CD14-positive monocyte (primary cell): ENCODE measurements at regions not wholly inside any gene's neighbourhood (a gene's known extent, or its start where the extent isn't known, plus 50 kb on each side); places are given as distances from the start of the nearest gene placed in this dataset.

ENCODE experiments used
- DNase-seq, 3 donors: peaks; one replicate each; pipeline ENCODE4 v3.0.0-alpha.2; 2011 to 2022
- H2AFZ ChIP-seq: 2 replicates; pipeline ENCODE4 v1.6.0; 2012; ENCODE audit warnings: mild to moderate bottlenecking, low read depth, low read length, inconsistent platforms; ENCODE audit not compliant: insufficient read depth, poor library complexity, severe bottlenecking
- H3K27ac ChIP-seq, 2 donors: 1 replicate in 1 of 2; 2 replicates in 1 of 2; pipeline ENCODE4 v1.5.1; 2012 to 2013; ENCODE audit warnings: low read length in 2 of 2, control low read depth in 1 of 2, inconsistent platforms in 1 of 2, low read depth in 1 of 2, mild to moderate bottlenecking in 1 of 2
- H3K27me3 ChIP-seq, 2 donors: one replicate each; pipeline versions ENCODE4 v1.6.0 to v1.6.1; 2011 to 2013; ENCODE audit warnings: low read length in 2 of 2; ENCODE audit not compliant: control insufficient read depth in 2 of 2, insufficient read depth in 2 of 2
- H3K36me3 ChIP-seq, 2 donors: replicated peaks in 1 of 2; 1 replicate in 1 of 2; 2 replicates in 1 of 2; pipeline versions ENCODE4 v1.5.1 to v1.6.1; 2012 to 2013; ENCODE audit warnings: low read length in 2 of 2, control low read depth in 1 of 2, inconsistent platforms in 1 of 2, mild to moderate bottlenecking in 1 of 2; ENCODE audit not compliant: insufficient read depth in 2 of 2, control insufficient read depth in 1 of 2
- H3K4me1 ChIP-seq, 2 donors: 1 replicate in 1 of 2; 2 replicates in 1 of 2; pipeline versions ENCODE4 v1.5.1 to v1.6.1; 2012 to 2013; ENCODE audit warnings: low read length in 2 of 2, control low read depth in 1 of 2, inconsistent platforms in 1 of 2, mild to moderate bottlenecking in 1 of 2, moderate library complexity in 1 of 2; ENCODE audit not compliant: insufficient read depth in 2 of 2, control insufficient read depth in 1 of 2
- H3K4me2 ChIP-seq: replicated peaks from 2 replicates; pipeline ENCODE3; 2012; ENCODE audit warnings: low read length, moderate library complexity, mild to moderate bottlenecking; ENCODE audit not compliant: poor library complexity, severe bottlenecking; ENCODE audit errors: extremely low read depth
- H3K4me3 ChIP-seq, 3 experiments: fragments of 200-600 bp in 1 of 3; sonication (generic) in 1 of 3; replicated peaks in 1 of 3; 1 replicate in 2 of 3; 2 replicates in 1 of 3; pipeline ENCODE4 v1.5.1; 2011 to 2013; ENCODE audit warnings: low read length in 3 of 3, mild to moderate bottlenecking in 3 of 3, control low read depth in 2 of 3, low read depth in 2 of 3, inconsistent platforms in 1 of 3, moderate library complexity in 1 of 3
- H3K79me2 ChIP-seq: 2 replicates; pipeline ENCODE4 v1.6.0; 2012; ENCODE audit warnings: mild to moderate bottlenecking, control low read depth, inconsistent platforms, low read length, moderate library complexity; ENCODE audit not compliant: insufficient read depth
- H3K9ac ChIP-seq: 2 replicates; pipeline ENCODE4 v1.6.0; 2017; ENCODE audit warnings: low read length, mild to moderate bottlenecking; ENCODE audit not compliant: insufficient read depth, poor library complexity, severe bottlenecking
- H3K9me3 ChIP-seq, 2 donors: replicated peaks in 1 of 2; 1 replicate in 1 of 2; 2 replicates in 1 of 2; pipeline versions ENCODE4 v1.5.1 to v1.6.1; 2012 to 2013; ENCODE audit warnings: low read length in 2 of 2, control low read depth in 1 of 2; ENCODE audit not compliant: control insufficient read depth in 1 of 2, insufficient read depth in 1 of 2
- H4K20me1 ChIP-seq: 2 replicates; pipeline ENCODE4 v1.6.0; 2012; ENCODE audit warnings: mild to moderate bottlenecking, low read length, control low read depth, moderate library complexity; ENCODE audit not compliant: insufficient read depth
- H3K27ac Mint-ChIP-seq, 7 donors: one replicate each; pipeline ENCODE4 v1.8.0; 2020; ENCODE audit warnings: mild to moderate bottlenecking in 7 of 7, mixed read lengths in 7 of 7, moderate library complexity in 6 of 7, inconsistent platforms in 2 of 7
- H3K27me3 Mint-ChIP-seq, 3 donors: one replicate each; pipeline ENCODE4 v1.8.0; 2021 to 2022; ENCODE audit warnings: low read depth in 3 of 3, mild to moderate bottlenecking in 3 of 3, mixed read lengths in 3 of 3, moderate library complexity in 3 of 3, inconsistent platforms in 1 of 3
- H3K36me3 Mint-ChIP-seq, 2 donors: one replicate each; pipeline ENCODE4 v1.8.0; 2020; ENCODE audit warnings: mixed read lengths in 2 of 2, inconsistent platforms in 1 of 2, mild to moderate bottlenecking in 1 of 2
- H3K4me1 Mint-ChIP-seq: one replicate; pipeline ENCODE4 v1.8.0; 2020; ENCODE audit warnings: mild to moderate bottlenecking, mixed read lengths
- H3K4me3 Mint-ChIP-seq, 2 donors: one replicate each; pipeline ENCODE4 v1.8.0; 2020; ENCODE audit warnings: mild to moderate bottlenecking in 2 of 2, mixed read lengths in 2 of 2, moderate library complexity in 1 of 2
- H3K9me3 Mint-ChIP-seq, 7 donors: one replicate each; pipeline ENCODE4 v1.8.0; 2020 to 2022; ENCODE audit warnings: mixed read lengths in 7 of 7, mild to moderate bottlenecking in 6 of 7, moderate library complexity in 6 of 7, inconsistent platforms in 2 of 7
- WGBS: methylation state at CpG from one replicate; pipeline ENCODE4 v1.1.5; 2013; ENCODE audit warnings: missing lambda C conversion rate; ENCODE audit not compliant: insufficient coverage; 5-methylcytosine and 5-hydroxymethylcytosine counted together
- intact Hi-C, 2 donors: fragments of 100-400 bp; cut with micrococcal nuclease; formaldehyde crosslinking; loops; one replicate each; pipeline versions ENCODE4 v1.15.0 to v1.15.1; 2023
- TF ChIP-seq, protein P1 (sequence below): fragments of 200-600 bp; IDR thresholded peaks from one replicate; pipeline ENCODE4 v1.8.0; 2022; ENCODE audit warnings: antibody characterized with exemption, mild to moderate bottlenecking

DNA sequence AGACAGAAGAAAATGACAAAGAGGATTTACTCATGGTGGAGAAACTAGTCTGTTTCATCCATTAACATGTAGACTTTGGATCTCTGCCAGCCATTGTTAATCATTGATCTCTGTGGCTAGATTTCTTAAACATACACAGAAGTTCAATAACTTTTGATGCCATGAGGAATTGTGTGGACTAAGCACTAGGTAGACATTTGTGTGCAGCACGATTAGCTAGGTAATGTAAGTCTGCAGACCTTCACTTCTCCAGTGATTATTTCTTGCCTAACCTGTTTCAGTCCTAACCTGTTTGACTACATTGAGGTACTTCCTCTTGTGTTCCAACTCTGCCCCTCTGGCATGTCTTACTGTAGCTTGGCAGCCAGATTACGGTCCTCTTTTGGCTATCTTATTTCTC lies 928.5 kb upstream of the ROBO1 start:
- H3K4me3 ChIP-seq, result no peak overlapping the region
- no peak overlapping the region for H2AFZ ChIP-seq
- no peaks in the 10 kb centered on the region for H3K36me3 Mint-ChIP-seq
- no peak overlapping the region for H3K9ac ChIP-seq
- H3K27me3 ChIP-seq, result no peaks in the 10 kb centered on the region
- H3K4me2 ChIP-seq, result no peak overlapping the region
- no peaks in the 10 kb centered on the region for H3K9me3 Mint-ChIP-seq
- H3K27ac ChIP-seq, result no peak overlapping the region
- H3K36me3 ChIP-seq, result no peaks in the 10 kb centered on the region
- H3K9me3 ChIP-seq, result no peaks in the 10 kb centered on the region
- no peak overlapping the region for H3K4me3 Mint-ChIP-seq
- no peak overlapping the region for H3K27ac Mint-ChIP-seq
- H3K79me2 ChIP-seq, result no peaks in the 10 kb centered on the region
- 86% methylated on average over 1 of the region's 2 CpGs for WGBS
- H4K20me1 ChIP-seq, result no peaks in the 10 kb centered on the region
- no peak for DNase-seq
- H3K4me1 ChIP-seq, result no peaks in the 10 kb centered on the region
- no peaks in the 10 kb centered on the region for H3K4me1 Mint-ChIP-seq
- intact Hi-C loops, result no loop called here
- TF ChIP-seq, protein P1, sequence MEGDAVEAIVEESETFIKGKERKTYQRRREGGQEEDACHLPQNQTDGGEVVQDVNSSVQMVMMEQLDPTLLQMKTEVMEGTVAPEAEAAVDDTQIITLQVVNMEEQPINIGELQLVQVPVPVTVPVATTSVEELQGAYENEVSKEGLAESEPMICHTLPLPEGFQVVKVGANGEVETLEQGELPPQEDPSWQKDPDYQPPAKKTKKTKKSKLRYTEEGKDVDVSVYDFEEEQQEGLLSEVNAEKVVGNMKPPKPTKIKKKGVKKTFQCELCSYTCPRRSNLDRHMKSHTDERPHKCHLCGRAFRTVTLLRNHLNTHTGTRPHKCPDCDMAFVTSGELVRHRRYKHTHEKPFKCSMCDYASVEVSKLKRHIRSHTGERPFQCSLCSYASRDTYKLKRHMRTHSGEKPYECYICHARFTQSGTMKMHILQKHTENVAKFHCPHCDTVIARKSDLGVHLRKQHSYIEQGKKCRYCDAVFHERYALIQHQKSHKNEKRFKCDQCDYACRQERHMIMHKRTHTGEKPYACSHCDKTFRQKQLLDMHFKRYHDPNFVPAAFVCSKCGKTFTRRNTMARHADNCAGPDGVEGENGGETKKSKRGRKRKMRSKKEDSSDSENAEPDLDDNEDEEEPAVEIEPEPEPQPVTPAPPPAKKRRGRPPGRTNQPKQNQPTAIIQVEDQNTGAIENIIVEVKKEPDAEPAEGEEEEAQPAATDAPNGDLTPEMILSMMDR, result no peak
- H3K27me3 Mint-ChIP-seq, result no peaks in the 10 kb centered on the region

DNA sequence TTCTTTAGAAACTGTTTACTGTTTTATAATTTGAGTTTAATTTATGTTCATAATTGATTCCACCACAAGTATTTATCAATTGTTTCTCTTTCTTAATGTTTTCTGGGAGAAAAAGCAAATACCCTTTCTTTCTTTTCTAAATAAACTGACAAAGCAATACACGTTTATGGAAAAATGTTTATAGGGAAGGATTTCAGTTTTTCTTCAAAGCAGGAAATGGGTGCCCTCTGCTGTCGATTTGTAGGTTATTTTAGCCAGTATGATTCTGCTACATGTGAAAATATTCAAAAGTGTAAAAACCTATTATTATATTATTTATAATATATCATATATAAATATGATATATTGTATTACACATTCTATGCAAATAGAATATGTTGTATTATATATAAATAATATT lies 921.0 kb upstream of the ROBO1 start:
- no peaks in the 10 kb centered on the region for H3K27me3 ChIP-seq
- no peaks in the 10 kb centered on the region for H3K36me3 ChIP-seq
- no peaks in the 10 kb centered on the region for H3K27me3 Mint-ChIP-seq
- no peaks in the 10 kb centered on the region for H3K79me2 ChIP-seq
- H3K4me3 ChIP-seq, result no peak overlapping the region
- TF ChIP-seq, protein P1, result no peak
- H3K4me3 Mint-ChIP-seq, result no peak overlapping the region
- H3K9me3 ChIP-seq, result no peaks in the 10 kb centered on the region
- no peaks in the 10 kb centered on the region for H3K36me3 Mint-ChIP-seq
- no peaks in the 10 kb centered on the region for H3K4me1 Mint-ChIP-seq
- H2AFZ ChIP-seq, result no peak overlapping the region
- H3K27ac Mint-ChIP-seq, result no peak overlapping the region
- WGBS, result no CpG with 5 or more reads among the region's 2 CpGs
- H4K20me1 ChIP-seq, result no peaks in the 10 kb centered on the region
- no peak overlapping the region for H3K9ac ChIP-seq
- H3K4me1 ChIP-seq, result no peaks in the 10 kb centered on the region
- intact Hi-C loops, result no loop called here
- no peak overlapping the region for H3K27ac ChIP-seq
- H3K9me3 Mint-ChIP-seq, result no peaks in the 10 kb centered on the region
- H3K4me2 ChIP-seq, result no peak overlapping the region
- no peak for DNase-seq
